Activated B cell treated with CpG ODN at 0.5 μM for 24 hours (primary cell): ENCODE measurements at regions not wholly inside any gene's neighbourhood (a gene's known extent, or its start where the extent isn't known, plus 50 kb on each side); places are given as distances from the start of the nearest gene placed in this dataset.

Experiments
- ATAC-seq: fragments of 200-7000 bp; cut with Tn5 transposase; one replicate; pipeline ENCODE4 v1.10.0; 2021; ENCODE audit warnings: low read depth, mild to moderate bottlenecking, moderate library complexity
- CTCF ChIA-PET: fragments of 350-600 bp; sonication (Branson Sonifier 250); formaldehyde crosslinking; loops from one replicate; lab custom pipeline; 2021; ENCODE audit warnings: antibody characterized with exemption; lab: Charles Lee
- POLR2A ChIA-PET: fragments of 350-600 bp; sonication (Branson Sonifier 250); formaldehyde crosslinking; loops from one replicate; lab custom pipeline; 2021; ENCODE audit warnings: antibody characterized with exemption; lab: Charles Lee
- DNase-seq: peaks from one replicate; pipeline ENCODE4 v3.0.0; 2022
- H3K27ac Mint-ChIP-seq: one replicate; pipeline ENCODE4 v1.8.0; 2020; ENCODE audit warnings: mixed read lengths
- H3K27me3 Mint-ChIP-seq: one replicate; pipeline ENCODE4 v1.8.0; 2021; ENCODE audit warnings: mixed read lengths
- H3K36me3 Mint-ChIP-seq: one replicate; pipeline ENCODE4 v1.8.0; 2021; ENCODE audit warnings: low read depth, mixed read lengths
- H3K4me1 Mint-ChIP-seq: one replicate; pipeline ENCODE4 v1.8.0; 2021; ENCODE audit warnings: mixed read lengths
- H3K4me3 Mint-ChIP-seq: one replicate; pipeline ENCODE4 v1.8.0; 2020; ENCODE audit warnings: mild to moderate bottlenecking, mixed read lengths
- H3K9me3 Mint-ChIP-seq: one replicate; pipeline ENCODE4 v1.8.0; 2020; ENCODE audit warnings: mixed read lengths
- intact Hi-C: fragments of 100-400 bp; cut with micrococcal nuclease; formaldehyde crosslinking; loops from one replicate; pipeline ENCODE4 v1.15.1; 2024
- TF ChIP-seq, protein P1 (sequence below): fragments of 200-600 bp; IDR thresholded peaks from one replicate; pipeline ENCODE4 v1.8.0; 2022; ENCODE audit warnings: antibody characterized with exemption, mild to moderate bottlenecking

DNA sequence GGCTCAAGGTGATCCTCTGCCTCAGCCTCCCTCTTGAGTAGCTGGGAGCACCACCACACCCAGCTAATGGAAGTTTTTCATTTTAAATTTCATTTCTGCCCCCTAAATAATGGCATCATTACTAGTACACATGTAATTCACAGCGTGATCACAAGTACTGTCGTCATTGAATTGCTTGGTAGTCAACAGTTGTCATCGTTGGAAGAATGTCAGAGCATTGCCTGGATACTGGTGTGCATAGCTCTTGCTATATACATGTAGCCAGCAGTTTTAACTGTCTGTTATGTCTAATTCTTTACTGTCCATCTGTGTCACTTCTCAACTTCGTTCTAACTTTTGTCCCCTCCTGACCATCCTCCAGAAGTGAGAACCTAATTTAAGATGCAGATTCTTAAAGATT lies 62.1 kb downstream of the CRPPA start:
- Mint-ChIP-seq H3K27ac (no peak overlapping the region), H3K4me1 (no peaks in the 10 kb centered on the region), H3K36me3 (no peaks in the 10 kb centered on the region), H3K9me3 (no peaks in the 10 kb centered on the region), H3K27me3 (no peaks in the 10 kb centered on the region), H3K4me3 (no peak overlapping the region)
- CTCF ChIA-PET, result no interaction called here
- TF ChIP-seq, protein P1, sequence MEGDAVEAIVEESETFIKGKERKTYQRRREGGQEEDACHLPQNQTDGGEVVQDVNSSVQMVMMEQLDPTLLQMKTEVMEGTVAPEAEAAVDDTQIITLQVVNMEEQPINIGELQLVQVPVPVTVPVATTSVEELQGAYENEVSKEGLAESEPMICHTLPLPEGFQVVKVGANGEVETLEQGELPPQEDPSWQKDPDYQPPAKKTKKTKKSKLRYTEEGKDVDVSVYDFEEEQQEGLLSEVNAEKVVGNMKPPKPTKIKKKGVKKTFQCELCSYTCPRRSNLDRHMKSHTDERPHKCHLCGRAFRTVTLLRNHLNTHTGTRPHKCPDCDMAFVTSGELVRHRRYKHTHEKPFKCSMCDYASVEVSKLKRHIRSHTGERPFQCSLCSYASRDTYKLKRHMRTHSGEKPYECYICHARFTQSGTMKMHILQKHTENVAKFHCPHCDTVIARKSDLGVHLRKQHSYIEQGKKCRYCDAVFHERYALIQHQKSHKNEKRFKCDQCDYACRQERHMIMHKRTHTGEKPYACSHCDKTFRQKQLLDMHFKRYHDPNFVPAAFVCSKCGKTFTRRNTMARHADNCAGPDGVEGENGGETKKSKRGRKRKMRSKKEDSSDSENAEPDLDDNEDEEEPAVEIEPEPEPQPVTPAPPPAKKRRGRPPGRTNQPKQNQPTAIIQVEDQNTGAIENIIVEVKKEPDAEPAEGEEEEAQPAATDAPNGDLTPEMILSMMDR, result no peak
- DNase-seq (no peak), ATAC-seq (no peak)
- intact Hi-C loops, result no loop called here
- POLR2A ChIA-PET, result no interaction called here

DNA sequence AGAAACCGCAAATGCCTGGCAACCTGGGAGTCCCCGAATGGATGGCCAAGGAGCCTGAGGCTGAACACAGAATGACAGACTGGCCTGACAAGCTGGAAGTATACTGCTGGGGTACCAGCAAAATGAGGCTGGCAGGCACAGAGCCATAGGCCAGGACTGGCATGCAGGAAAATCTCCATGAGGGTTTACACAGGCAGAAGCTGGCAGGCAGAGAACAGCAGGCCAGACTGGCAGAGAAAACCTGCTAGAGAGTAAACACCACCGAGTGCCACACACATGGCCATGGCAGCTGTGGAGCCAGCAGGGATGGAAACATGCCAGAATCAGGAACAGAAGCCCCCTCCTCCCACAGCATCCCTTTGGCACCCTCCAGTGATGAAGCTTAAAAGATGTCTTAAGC lies 63.4 kb downstream of the CRPPA start:
- Mint-ChIP-seq H3K4me3 (no peak overlapping the region), H3K36me3 (no peaks in the 10 kb centered on the region), H3K4me1 (no peaks in the 10 kb centered on the region), H3K27ac (no peak overlapping the region), H3K9me3 (no peaks in the 10 kb centered on the region), H3K27me3 (no peaks in the 10 kb centered on the region)
- TF ChIP-seq, protein P1, result no peak
- ATAC-seq (no peak), DNase-seq (no peak)
- ChIA-PET POLR2A (no interaction called here), CTCF (no interaction called here)
- intact Hi-C loops, result no loop called here

DNA sequence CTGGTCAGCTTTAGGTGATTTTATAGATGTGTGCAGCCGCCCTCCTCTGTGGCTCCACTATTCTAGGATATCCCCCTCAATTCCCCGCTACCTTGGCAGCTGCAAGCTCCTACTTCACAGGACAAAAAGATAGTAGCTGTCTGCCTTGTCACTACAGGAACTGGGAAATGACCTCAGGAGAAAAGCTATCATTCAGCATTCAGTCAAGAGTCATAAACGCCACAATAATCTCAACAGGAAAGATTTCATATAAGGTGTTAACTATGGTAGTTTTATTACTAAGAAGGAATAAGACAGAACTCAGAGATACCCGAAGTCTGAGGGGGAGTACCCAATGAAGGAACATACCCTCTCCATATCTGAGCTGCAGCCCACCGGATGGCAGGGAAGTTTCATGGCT lies 63.9 kb downstream of the CRPPA start:
- ChIA-PET POLR2A (no interaction called here), CTCF (no interaction called here)
- intact Hi-C loops, result no loop called here
- no peaks in the 10 kb centered on the region for H3K9me3 Mint-ChIP-seq
- H3K27me3 Mint-ChIP-seq, result no peaks in the 10 kb centered on the region
- ATAC-seq (no peak), DNase-seq (no peak)
- no peaks in the 10 kb centered on the region for H3K36me3 Mint-ChIP-seq
- TF ChIP-seq, protein P1, result no peak
- H3K4me3 Mint-ChIP-seq, result no peak overlapping the region
- H3K4me1 Mint-ChIP-seq, result no peaks in the 10 kb centered on the region
- H3K27ac Mint-ChIP-seq, result no peak overlapping the region

DNA sequence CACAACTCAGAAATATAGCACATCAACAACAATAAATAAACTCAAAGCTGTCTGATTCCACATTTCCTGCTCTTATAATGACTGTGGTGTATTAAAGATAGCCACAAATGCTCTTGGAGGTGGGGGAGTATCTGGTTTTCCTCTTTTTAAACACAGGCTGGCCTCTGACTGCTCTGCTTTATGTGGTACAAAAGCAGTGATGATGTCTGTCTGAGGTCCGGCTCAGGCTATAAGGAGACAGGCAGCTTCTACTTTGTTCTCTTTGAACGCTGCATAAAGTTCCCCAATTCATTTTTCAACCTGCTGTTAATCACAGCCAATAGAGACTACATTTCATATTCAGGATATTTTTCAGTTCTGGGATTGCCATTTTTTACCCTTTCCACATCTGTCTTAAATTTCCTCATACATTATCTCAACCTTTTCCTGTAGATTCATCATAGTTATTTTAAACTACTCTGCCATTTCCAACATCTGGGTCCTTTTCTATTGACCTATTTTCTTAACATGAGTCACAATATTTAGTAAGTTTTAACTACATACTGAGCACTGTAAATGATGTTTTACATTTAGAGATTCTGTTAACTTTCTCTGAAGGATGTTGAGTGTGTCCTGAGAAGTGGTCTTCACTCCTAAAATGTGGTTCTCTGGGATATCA lies 64.9 kb downstream of the CRPPA start:
- TF ChIP-seq, protein P1, result no peak
- CTCF ChIA-PET, result no interaction called here
- no peaks in the 10 kb centered on the region for H3K27me3 Mint-ChIP-seq
- intact Hi-C loops, result no loop called here
- H3K4me1 Mint-ChIP-seq, result no peaks in the 10 kb centered on the region
- no peaks in the 10 kb centered on the region for H3K9me3 Mint-ChIP-seq
- H3K27ac Mint-ChIP-seq, result no peak overlapping the region
- no peak overlapping the region for H3K4me3 Mint-ChIP-seq
- H3K36me3 Mint-ChIP-seq, result no peaks in the 10 kb centered on the region
- DNase-seq (no peak), ATAC-seq (no peak)
- POLR2A ChIA-PET, result no interaction called here

DNA sequence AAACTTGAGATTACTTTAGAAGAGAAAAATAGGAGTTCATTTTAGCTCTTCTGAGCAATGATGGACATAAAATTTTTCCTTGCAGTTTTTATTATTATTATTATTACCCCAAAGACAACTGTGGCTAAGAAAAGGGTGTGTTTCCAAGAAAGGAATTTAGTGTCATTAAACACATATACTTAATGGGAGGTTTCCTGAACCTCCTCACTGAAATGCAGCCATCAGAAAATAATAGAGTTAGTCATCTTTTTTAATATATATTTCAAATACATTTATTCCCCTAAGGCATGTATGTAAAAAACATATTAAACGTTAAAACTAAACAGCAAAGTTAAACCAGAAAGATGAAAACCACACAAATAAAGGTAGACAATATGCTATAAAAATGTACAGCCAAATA lies 66.8 kb downstream of the CRPPA start:
- ChIA-PET CTCF (no interaction called here), POLR2A (no interaction called here)
- Mint-ChIP-seq H3K27me3 (no peaks in the 10 kb centered on the region), H3K27ac (no peak overlapping the region), H3K4me1 (no peaks in the 10 kb centered on the region), H3K36me3 (no peaks in the 10 kb centered on the region), H3K4me3 (no peak overlapping the region), H3K9me3 (peaks cover 7% of the 10 kb centered on the region)
- TF ChIP-seq, protein P1, result no peak
- ATAC-seq, result no peak
- DNase-seq, result no peak
- intact Hi-C loops, result no loop called here
